HEK293 (cell line): ENCODE measurements at regions not wholly inside any gene's neighbourhood (a gene's known extent, or its start where the extent isn't known, plus 50 kb on each side); places are given as distances from the start of the nearest gene placed in this dataset.
A peak's percentile ranks its signal among the peaks of the same experiment; 100 is the strongest.

Experiments
- CTCF ChIA-PET: fragments of 350-600 bp; formaldehyde crosslinking; extraction: SDS; loops from one replicate; lab custom pipeline; 2021; ENCODE audit warnings: antibody characterized with exemption; lab: Yijun Ruan, JAX
- POLR2A ChIA-PET: fragments of 300-600 bp; formaldehyde crosslinking; extraction: SDS; loops from one replicate; lab custom pipeline; 2020; ENCODE audit warnings: antibody characterized with exemption, inconsistent platforms; lab: Yijun Ruan, JAX
- H3K27ac ChIP-seq: fragments of 200-500 bp; sonication (Bioruptor generic); 2 replicates; pipeline ENCODE4 v1.5.1; 2014; ENCODE audit warnings: low read depth, low read length, control low read depth, inconsistent platforms; ENCODE audit errors: extremely low read depth
- H3K36me3 ChIP-seq, 2 experiments: fragments of 200-500 bp in 1 of 2; sonication (Bioruptor generic) in 1 of 2; 1 replicate in 1 of 2; 2 replicates in 1 of 2; pipeline ENCODE4 v1.5.1; 2014 to 2017; ENCODE audit warnings: inconsistent platforms in 2 of 2, low read length in 2 of 2; ENCODE audit not compliant: control insufficient read depth in 2 of 2, insufficient read depth in 1 of 2
- H3K4me1 ChIP-seq: fragments of 200-500 bp; sonication (Bioruptor generic); 2 replicates; pipeline ENCODE4 v1.5.1; 2014; ENCODE audit warnings: mild to moderate bottlenecking, low read length, inconsistent platforms; ENCODE audit not compliant: control insufficient read depth, insufficient read depth
- H3K4me3 ChIP-seq: 2 replicates; pipeline ENCODE4 v1.5.1; 2011; ENCODE audit warnings: low read depth, mild to moderate bottlenecking, control low read depth, low read length, moderate library complexity
- H3K9me3 ChIP-seq: fragments of 200-500 bp; sonication (Bioruptor generic); 2 replicates; pipeline ENCODE4 v1.5.1; 2014; ENCODE audit warnings: low read depth, low read length, inconsistent platforms; ENCODE audit not compliant: control insufficient read depth, insufficient read depth
- BCL11B ChIP-seq: fragments of 450-650 bp; formaldehyde crosslinking; IDR thresholded peaks from 2 replicates; pipeline ENCODE4 v1.5.1; 2016; ENCODE audit warnings: low read depth, missing biosample characterization, missing genetic modification characterization
- GLI2 ChIP-seq: fragments of 450-650 bp; formaldehyde crosslinking; IDR thresholded peaks from 2 replicates; pipeline ENCODE4; 2017; ENCODE audit warnings: missing biosample characterization, missing genetic modification characterization, low read depth, borderline replicate concordance
- OSR2 ChIP-seq: fragments of 450-650 bp; formaldehyde crosslinking; IDR thresholded peaks from 2 replicates; pipeline ENCODE4 v1.5.1; 2016; ENCODE audit warnings: missing biosample characterization, missing genetic modification characterization
- PRDM4 ChIP-seq: fragments of 450-650 bp; formaldehyde crosslinking; IDR thresholded peaks from 2 replicates; pipeline ENCODE4 v1.5.1; 2017; ENCODE audit warnings: missing biosample characterization, missing genetic modification characterization
- YY1 ChIP-seq: fragments of 450-650 bp; formaldehyde crosslinking; IDR thresholded peaks from 2 replicates; pipeline ENCODE4 v1.5.1; 2018; ENCODE audit warnings: missing biosample characterization, missing genetic modification characterization
- ZBTB11 ChIP-seq: fragments of 450-650 bp; formaldehyde crosslinking; conservative IDR thresholded peaks from 2 replicates; pipeline ENCODE4 v1.5.1; 2016; ENCODE audit warnings: low read depth, missing biosample characterization, missing genetic modification characterization
- ZEB2 ChIP-seq: fragments of 450-650 bp; formaldehyde crosslinking; IDR thresholded peaks from 2 replicates; pipeline ENCODE4 v1.5.1; 2016; ENCODE audit warnings: missing biosample characterization, missing genetic modification characterization
- ZNF140 ChIP-seq: fragments of 450-650 bp; formaldehyde crosslinking; IDR thresholded peaks from 2 replicates; pipeline ENCODE4 v1.5.1; 2016; ENCODE audit warnings: missing biosample characterization, missing genetic modification characterization
- ZNF146 ChIP-seq: fragments of 450-650 bp; formaldehyde crosslinking; IDR thresholded peaks from 2 replicates; pipeline ENCODE4 v1.5.1; 2016; ENCODE audit warnings: missing biosample characterization, missing genetic modification characterization
- ZNF248 ChIP-seq: fragments of 450-650 bp; formaldehyde crosslinking; IDR thresholded peaks from 2 replicates; pipeline ENCODE4 v1.5.1; 2017; ENCODE audit warnings: missing biosample characterization, missing genetic modification characterization
- ZNF280C ChIP-seq: fragments of 450-650 bp; formaldehyde crosslinking; IDR thresholded peaks from 2 replicates; pipeline ENCODE4 v1.5.1; 2016; ENCODE audit warnings: missing biosample characterization, missing genetic modification characterization
- ZNF391 ChIP-seq: fragments of 450-650 bp; formaldehyde crosslinking; IDR thresholded peaks from 2 replicates; pipeline ENCODE4 v1.5.1; 2016; ENCODE audit warnings: low read depth, missing biosample characterization, missing genetic modification characterization, borderline replicate concordance
- ZNF433 ChIP-seq: fragments of 450-650 bp; formaldehyde crosslinking; IDR thresholded peaks from 2 replicates; pipeline ENCODE4 v1.5.1; 2016; ENCODE audit warnings: missing biosample characterization, missing genetic modification characterization, low read depth
- ZNF548 ChIP-seq: fragments of 450-650 bp; formaldehyde crosslinking; IDR thresholded peaks from 2 replicates; pipeline ENCODE4 v1.5.1; 2016; ENCODE audit warnings: missing biosample characterization, missing genetic modification characterization
- ZNF558 ChIP-seq: fragments of 450-650 bp; formaldehyde crosslinking; IDR thresholded peaks from 2 replicates; pipeline ENCODE4 v1.5.1; 2016; ENCODE audit warnings: missing biosample characterization, missing genetic modification characterization
- ZNF560 ChIP-seq: fragments of 450-650 bp; formaldehyde crosslinking; IDR thresholded peaks from 2 replicates; pipeline ENCODE4 v1.5.1; 2017; ENCODE audit warnings: missing biosample characterization, missing genetic modification characterization, borderline replicate concordance
- ZNF585B ChIP-seq: fragments of 450-650 bp; formaldehyde crosslinking; IDR thresholded peaks from 2 replicates; pipeline ENCODE4 v1.5.1; 2016; ENCODE audit warnings: missing biosample characterization, missing genetic modification characterization
- ZNF629 ChIP-seq: fragments of 450-650 bp; formaldehyde crosslinking; IDR thresholded peaks from 2 replicates; pipeline ENCODE4 v1.5.1; 2017; ENCODE audit warnings: missing biosample characterization, missing genetic modification characterization
- ZNF654 ChIP-seq: fragments of 450-650 bp; formaldehyde crosslinking; IDR thresholded peaks from 2 replicates; pipeline ENCODE4 v1.5.1; 2016; ENCODE audit warnings: low read depth, missing biosample characterization, missing genetic modification characterization
- ZNF660 ChIP-seq: fragments of 450-650 bp; IDR thresholded peaks from 2 replicates; pipeline ENCODE4 v1.5.1; 2018; ENCODE audit warnings: missing biosample characterization, mild to moderate bottlenecking, missing genetic modification characterization
- ZNF785 ChIP-seq: fragments of 450-650 bp; formaldehyde crosslinking; IDR thresholded peaks from 2 replicates; pipeline ENCODE4 v1.5.1; 2016; ENCODE audit warnings: missing biosample characterization, missing genetic modification characterization
- ZNF792 ChIP-seq: fragments of 450-650 bp; formaldehyde crosslinking; IDR thresholded peaks from 2 replicates; pipeline ENCODE4 v1.5.1; 2016; ENCODE audit warnings: missing biosample characterization, missing genetic modification characterization

GRCh38 chr5:10863763-10864383, 102.8 kb upstream of the DAP start (continued):
- TF ChIP-seq ZNF654 (tag by site-specific recombination): peak; percentile 43
- 0 out of 2 replicates have a peak, but pooled peaks have one; percentile 22 for TF ChIP-seq ZNF660
- TF ChIP-seq ZNF585B: no peak
- TF ChIP-seq ZNF548: no peak
- no peak for TF ChIP-seq ZEB2

- CTCF ChIA-PET: interaction anchor here (0.8 to 1.5 kb wide), 4 partner anchors 8 to 408 kb away, joined by 3 to 4 read pairs (median 3); no protein-coding TSS in a partner anchor
Observed at GRCh38 chr5:10862085-10862484, 101.1 kb upstream of the DAP start.

GRCh38 chr5:10861423-10861790, 100.4 kb upstream of the DAP start:
- Histone ChIP-seq H3K4me3 (no peak overlapping the region), H3K9me3 (no peaks in the 10 kb centered on the region), H3K4me1 (no peaks in the 10 kb centered on the region; the same call in 1 of the 2 replicates), H3K27ac (no peak overlapping the region), H3K36me3 (no peaks in the 10 kb centered on the region)
- TF ChIP-seq ZNF248 (tag by site-specific recombination) (no peak), PRDM4 (tag by site-specific recombination) (no peak), ZNF792 (tag by site-specific recombination) (no peak), ZNF558 (tag by site-specific recombination) (no peak), ZNF280C (no peak), ZNF146 (tag by site-specific recombination) (no peak), YY1 (tag by site-specific recombination) (no peak), ZNF433 (tag by site-specific recombination) (no peak), ZNF629 (no peak), ZNF560 (tag by site-specific recombination) (no peak), ZBTB11 (tag by site-specific recombination) (no peak), ZNF391 (tag by site-specific recombination) (no peak), OSR2 (no peak), GLI2 (no peak), ZNF140 (tag by site-specific recombination) (no peak)
- CTCF ChIA-PET: interaction anchor here (0.7 to 1.5 kb wide), 4 partner anchors 8 to 407 kb away, joined by 3 to 4 read pairs (median 3); no protein-coding TSS in a partner anchor
- POLR2A ChIA-PET: no interaction called here

More at GRCh38 chr5:10862085-10862484, 101.1 kb upstream of the DAP start:
- POLR2A ChIA-PET: no interaction called here
- Histone ChIP-seq H3K36me3 (no peaks in the 10 kb centered on the region), H3K4me3 (no peak overlapping the region), H3K4me1 (no peaks in the 10 kb centered on the region; the same call in 1 of the 2 replicates)
- TF ChIP-seq BCL11B (no peak), ZNF785 (tag by site-specific recombination) (no peak)
- TF ChIP-seq, all 188 proteins: peak for 0
- Histone ChIP-seq H3K27ac (no peak overlapping the region), H3K9me3 (no peaks in the 10 kb centered on the region)
